HCT116 (cell line): ENCODE measurements at regions not wholly inside any gene's neighbourhood (a gene's known extent, or its start where the extent isn't known, plus 50 kb on each side); places are given as distances from the start of the nearest gene placed in this dataset.

ENCODE experiments used
- ATAC-seq: fragments of 200-7000 bp; cut with Tn5 transposase; 2 replicates; pipeline ENCODE4 v1.9.1; 2020; ENCODE audit warnings: mild to moderate bottlenecking, moderate library complexity
- BruUV-seq: library from RNA; stranded (reverse); fragments of 400-500 nt; replicated peaks from 2 replicates; lab custom pipeline; 2021; lab: Mats Ljungman, UMichigan
- CTCF ChIA-PET: fragments of 300-600 bp; sonication (Branson Sonifier 250); formaldehyde crosslinking; loops from one replicate; lab custom pipeline; 2021; ENCODE audit warnings: antibody characterized with exemption; lab: Charles Lee
- POLR2A ChIA-PET: fragments of 300-600, 350-600 bp; sonication (Branson Sonifier 250); formaldehyde crosslinking; loops from one replicate; lab custom pipeline; 2021; ENCODE audit warnings: antibody characterized with exemption; lab: Charles Lee
- RAD21 ChIA-PET, 2 experiments: fragments of 300-600 bp; sonication (Branson Sonifier 250); formaldehyde crosslinking; loops; one replicate each; lab custom pipeline; 2023; ENCODE audit warnings: low total read pairs in 2 of 2; ENCODE audit not compliant: uncharacterized antibody in 2 of 2, unreplicated experiment in 2 of 2, low non-redundant PET in 1 of 2; lab: Charles Lee
- DNase-seq: peaks from one replicate; pipeline ENCODE4 v3.0.0-alpha.2; 2010; ENCODE audit warnings: low read depth, low spot score
- H2AFZ ChIP-seq: fragments of 200-600 bp; shearing (Covaris generic), sonication (generic); 2 replicates; pipeline ENCODE4 v1.6.1; 2017; ENCODE audit warnings: low read depth, mixed run types, mixed read lengths, antibody characterized with exemption, low read length; ENCODE audit not compliant: poor library complexity, severe bottlenecking
- H3K27ac ChIP-seq: 2 replicates; pipeline ENCODE4 v1.5.1; 2012; ENCODE audit warnings: low read depth, low read length
- H3K27me3 ChIP-seq: fragments of 200-600 bp; sonication (generic); 2 replicates; pipeline ENCODE4 v1.6.1; 2016; ENCODE audit warnings: mixed run types, low read length, mixed read lengths; ENCODE audit not compliant: insufficient read depth
- H3K36me3 ChIP-seq, 2 experiments: fragments of 200-500 bp in 1 of 2; fragments of 200-600 bp in 1 of 2; sonication (Bioruptor generic) in 1 of 2; sonication (generic) in 1 of 2; 2 replicates each; pipeline versions ENCODE4 v1.5.1 to v1.6.1; 2014 to 2016; ENCODE audit warnings: low read length in 2 of 2, inconsistent platforms in 1 of 2, mixed read lengths in 1 of 2, mixed run types in 1 of 2; ENCODE audit not compliant: insufficient read depth in 2 of 2, control insufficient read depth in 1 of 2
- H3K4me1 ChIP-seq, 2 experiments: fragments of 200-600 bp in 1 of 2; sonication (generic) in 1 of 2; 2 replicates each; pipeline versions ENCODE4 v1.5.1 to v1.6.1; 2012 to 2017; ENCODE audit warnings: low read length in 2 of 2, inconsistent platforms in 1 of 2, mild to moderate bottlenecking in 1 of 2, mixed read lengths in 1 of 2, mixed run types in 1 of 2, moderate library complexity in 1 of 2; ENCODE audit not compliant: insufficient read depth in 2 of 2, control insufficient read depth in 1 of 2
- H3K4me2 ChIP-seq: fragments of 200-600 bp; sonication (generic); 2 replicates; pipeline ENCODE4 v1.6.1; 2017; ENCODE audit warnings: mixed run types, low read length, mixed read lengths
- H3K4me3 ChIP-seq, 2 experiments: fragments of 200-600 bp in 1 of 2; sonication (generic) in 1 of 2; replicated peaks in 1 of 2; 2 replicates each; pipeline ENCODE4 v1.5.1; 2011 to 2016; ENCODE audit warnings: low read length in 2 of 2, control low read depth in 1 of 2, low read depth in 1 of 2, mild to moderate bottlenecking in 1 of 2, mixed read lengths in 1 of 2, mixed run types in 1 of 2
- H3K79me2 ChIP-seq: fragments of 200-600 bp; sonication (generic); 2 replicates; pipeline ENCODE4 v1.6.1; 2017; ENCODE audit warnings: mild to moderate bottlenecking, mixed run types, low read length, moderate library complexity, mixed read lengths; ENCODE audit not compliant: insufficient read depth
- H3K9ac ChIP-seq: fragments of 200-600 bp; sonication (generic); 2 replicates; pipeline ENCODE4 v1.6.1; 2016; ENCODE audit warnings: low read length, mixed read lengths
- H3K9me2 ChIP-seq: fragments of 200-600 bp; sonication (generic), shearing (Covaris generic); 2 replicates; pipeline ENCODE4 v1.6.1; 2017; ENCODE audit warnings: mixed run types, mild to moderate bottlenecking, moderate library complexity; ENCODE audit not compliant: insufficient read depth
- H3K9me3 ChIP-seq, 2 experiments: fragments of 200-500 bp in 1 of 2; fragments of 200-600 bp in 1 of 2; sonication (Bioruptor generic) in 1 of 2; sonication (generic) in 1 of 2; 2 replicates each; pipeline ENCODE4 v1.6.1; 2014 to 2017; ENCODE audit warnings: low read length in 2 of 2, mixed read lengths in 2 of 2, inconsistent platforms in 1 of 2, low read depth in 1 of 2, mild to moderate bottlenecking in 1 of 2, mixed run types in 1 of 2, moderate library complexity in 1 of 2; ENCODE audit not compliant: control insufficient read depth in 1 of 2, insufficient read depth in 1 of 2
- H4K20me1 ChIP-seq: fragments of 200-600 bp; sonication (generic), shearing (Covaris generic); 2 replicates; pipeline ENCODE4 v1.6.1; 2017; ENCODE audit warnings: mixed run types, mild to moderate bottlenecking, moderate library complexity; ENCODE audit not compliant: insufficient read depth
- ATF3 ChIP-seq: IDR thresholded peaks from 2 replicates; pipeline ENCODE4 v1.6.1; 2012
- CEBPB ChIP-seq: IDR thresholded peaks from 2 replicates; pipeline ENCODE4 v1.6.1; 2012; ENCODE audit warnings: low read depth
- EZH2 ChIP-seq: fragments of 200-600 bp; sonication (generic); IDR thresholded peaks from 2 replicates; pipeline ENCODE4 v1.6.1; 2017; ENCODE audit warnings: antibody characterized with exemption, mixed run types
- JUND ChIP-seq: IDR thresholded peaks from 2 replicates; pipeline ENCODE4 v1.6.1; 2012
- POLR2A ChIP-seq: IDR thresholded peaks from 2 replicates; pipeline ENCODE4 v1.7.0; 2011; ENCODE audit warnings: borderline replicate concordance; ENCODE audit not compliant: insufficient read depth, insufficient read length; ENCODE audit errors: extremely low read depth
- POLR2AphosphoS5 ChIP-seq: IDR thresholded peaks from 2 replicates; pipeline ENCODE4 v1.6.1; 2011; ENCODE audit warnings: mild to moderate bottlenecking, low read depth, low read length, moderate library complexity
- REST ChIP-seq: IDR thresholded peaks from 2 replicates; pipeline ENCODE4 v1.6.1; 2012; ENCODE audit warnings: low read depth
- SRF ChIP-seq: IDR thresholded peaks from 2 replicates; pipeline ENCODE4 v1.6.1; 2012; ENCODE audit warnings: low read depth
- TCF7L2 ChIP-seq: IDR thresholded peaks from 2 replicates; pipeline ENCODE4 v1.7.0; 2011; ENCODE audit warnings: borderline replicate concordance, inconsistent platforms; ENCODE audit not compliant: insufficient read depth, insufficient read length; ENCODE audit errors: extremely low read depth
- YY1 ChIP-seq: IDR thresholded peaks from 2 replicates; pipeline ENCODE4 v1.6.1; 2011; ENCODE audit warnings: low read length, low read depth, moderate library complexity, mild to moderate bottlenecking; ENCODE audit not compliant: insufficient replicate concordance; ENCODE audit errors: extremely low read depth
- ZBTB33 ChIP-seq: IDR thresholded peaks from 2 replicates; pipeline ENCODE4 v1.6.1; 2011; ENCODE audit warnings: mild to moderate bottlenecking, low read length, moderate library complexity; ENCODE audit not compliant: insufficient replicate concordance; ENCODE audit errors: extremely low read depth
- intact Hi-C: fragments of 100-400 bp; cut with micrococcal nuclease; formaldehyde crosslinking; loops from 2 replicates; pipeline ENCODE4 v1.10.0; 2022

GRCh38 chr13:70391678-70392077, 283.4 kb upstream of the KLHL1 start:
- no peak for TF ChIP-seq EZH2
- TF ChIP-seq JUND, result no peak
- TF ChIP-seq POLR2AphosphoS5, result no peak
- no peak for TF ChIP-seq CEBPB
- TF ChIP-seq REST, result no peak
- no peak for TF ChIP-seq ATF3
- TF ChIP-seq SRF, result no peak
- Histone ChIP-seq H3K27ac (no peak overlapping the region), H3K9me2 (no peaks in the 10 kb centered on the region), H2AFZ (no peak overlapping the region), H3K27me3 (no peaks in the 10 kb centered on the region), H3K4me3 (no peak overlapping the region), H3K36me3 (no peaks in the 10 kb centered on the region), H4K20me1 (no peaks in the 10 kb centered on the region), H3K4me2 (no peak overlapping the region), H3K9ac (no peak overlapping the region), H3K9me3 (no peaks in the 10 kb centered on the region), H3K79me2 (no peaks in the 10 kb centered on the region), H3K4me1 (no peaks in the 10 kb centered on the region)
- intact Hi-C loops, result no loop called here
- ATAC-seq (no peak), DNase-seq (no peak)
- POLR2A ChIA-PET, result no interaction called here
- RAD21 ChIA-PET, result no interaction called here
- CTCF ChIA-PET, result no interaction called here
- BruUV-seq, result no TSS peak

- no peak overlapping the region for H3K4me2 ChIP-seq
- H3K9me3 ChIP-seq, result no peaks in the 10 kb centered on the region
- CTCF ChIA-PET, result no interaction called here
- no peak overlapping the region for H3K27ac ChIP-seq
- no peaks in the 10 kb centered on the region for H3K9me2 ChIP-seq
- H3K27me3 ChIP-seq, result no peaks in the 10 kb centered on the region
- TF ChIP-seq ZBTB33, result no peak
- no peak for TF ChIP-seq ATF3
- no peak for TF ChIP-seq YY1
- no peak for TF ChIP-seq POLR2A
- no peak for TF ChIP-seq TCF7L2
- DNase-seq (no peak), ATAC-seq (no peak)
- no peaks in the 10 kb centered on the region for H3K4me1 ChIP-seq
- BruUV-seq, result no TSS peak
- no peaks in the 10 kb centered on the region for H3K36me3 ChIP-seq
- RAD21 ChIA-PET, result no interaction called here
- no peak overlapping the region for H2AFZ ChIP-seq
- no peaks in the 10 kb centered on the region for H4K20me1 ChIP-seq
- no peak overlapping the region for H3K4me3 ChIP-seq
- intact Hi-C loops, result no loop called here
- H3K9ac ChIP-seq, result no peak overlapping the region
- POLR2A ChIA-PET, result no interaction called here
- H3K79me2 ChIP-seq, result no peaks in the 10 kb centered on the region
Observed at GRCh38 chr13:70390968-70391367, 282.7 kb upstream of the KLHL1 start.
